Fibroblast of lung (primary cell): ENCODE measurements at regions not wholly inside any gene's neighbourhood (a gene's known extent, or its start where the extent isn't known, plus 50 kb on each side); places are given as distances from the start of the nearest gene placed in this dataset.

ENCODE experiments used
- CTCF ChIP-seq, 2 donors: IDR thresholded peaks in 1 of 2; conservative IDR thresholded peaks in 1 of 2; 1 replicate in 1 of 2; 2 replicates in 1 of 2; pipeline ENCODE4 v1.5.1; 2011 to 2012; ENCODE audit warnings: low read length in 2 of 2, control low read depth in 1 of 2, inconsistent platforms in 1 of 2, low read depth in 1 of 2, mild to moderate bottlenecking in 1 of 2
- EZH2 ChIP-seq: IDR thresholded peaks from 2 replicates; pipeline ENCODE4 v1.5.1; 2012; ENCODE audit warnings: low read length, control low read depth, mild to moderate bottlenecking; ENCODE audit errors: missing control alignments

GRCh38 chr1:228876187-228876586, 140.9 kb downstream of the RHOU start:
- TF ChIP-seq EZH2, result no peak
- no peak for TF ChIP-seq CTCF (conservative IDR thresholded peaks at IDR 0.05 in 1 of 2, IDR thresholded peaks at IDR 0.05 in 1 of 2; ENCODE audit: low read depth in 1 of 2, low read length in 2 of 2)
